MM.1S (cell line): ENCODE measurements at regions not wholly inside any gene's neighbourhood (a gene's known extent, or its start where the extent isn't known, plus 50 kb on each side); places are given as distances from the start of the nearest gene placed in this dataset.

Experiments
- DNase-seq: peaks from one replicate; pipeline ENCODE4 v3.0.0-alpha.2; 2015
- H2AFZ ChIP-seq: fragments of 300-600 bp; sonication (generic); 2 replicates; pipeline ENCODE4 v1.6.0; 2016; ENCODE audit warnings: antibody characterized with exemption, low read length
- H3F3A ChIP-seq: fragments of 300-600 bp; sonication (generic); 2 replicates; pipeline ENCODE4 v1.6.1; 2016; ENCODE audit warnings: mild to moderate bottlenecking, antibody characterized with exemption, low read length, moderate library complexity, mixed read lengths; ENCODE audit not compliant: insufficient read depth
- H3K27ac ChIP-seq: fragments of 300-600 bp; sonication (generic); 2 replicates; pipeline ENCODE4 v1.5.1; 2016; ENCODE audit warnings: mild to moderate bottlenecking, low read length
- H3K27me3 ChIP-seq: fragments of 300-600 bp; sonication (generic); replicated peaks from 2 replicates; pipeline ENCODE4 v1.6.0; 2016; ENCODE audit warnings: low read length; ENCODE audit not compliant: insufficient read depth
- H3K36me3 ChIP-seq: fragments of 300-600 bp; sonication (generic); replicated peaks from 2 replicates; pipeline ENCODE4 v1.6.1; 2016; ENCODE audit warnings: mild to moderate bottlenecking, low read length, mixed read lengths; ENCODE audit not compliant: insufficient read depth
- H3K4me1 ChIP-seq: fragments of 300-600 bp; sonication (generic); 2 replicates; pipeline ENCODE4 v1.6.1; 2016; ENCODE audit warnings: low read length, mixed read lengths
- H3K4me2 ChIP-seq: fragments of 300-600 bp; sonication (generic); 2 replicates; pipeline ENCODE4 v1.6.0; 2016; ENCODE audit warnings: low read depth, low read length
- H3K4me3 ChIP-seq: fragments of 300-600 bp; sonication (generic); 2 replicates; pipeline ENCODE4 v1.5.1; 2016; ENCODE audit warnings: low read length, mixed read lengths
- H3K79me2 ChIP-seq: fragments of 300-600 bp; sonication (generic); 2 replicates; pipeline ENCODE4 v1.6.1; 2016; ENCODE audit warnings: mixed run types, low read length, mixed read lengths
- H3K9ac ChIP-seq: fragments of 300-600 bp; sonication (generic); 2 replicates; pipeline ENCODE4 v1.6.1; 2016; ENCODE audit warnings: low read length, mixed read lengths
- H3K9me2 ChIP-seq: fragments of 300-600 bp; sonication (generic); replicated peaks from 2 replicates; pipeline ENCODE4 v1.6.1; 2016; ENCODE audit warnings: mild to moderate bottlenecking, low read length, mixed read lengths; ENCODE audit not compliant: insufficient read depth
- H3K9me3 ChIP-seq: fragments of 300-600 bp; sonication (generic); replicated peaks from 2 replicates; pipeline ENCODE4 v1.6.1; 2016; ENCODE audit warnings: mild to moderate bottlenecking, low read length, mixed read lengths; ENCODE audit not compliant: insufficient read depth
- H4K20me1 ChIP-seq: fragments of 300-600 bp; sonication (generic); 2 replicates; pipeline ENCODE4 v1.6.1; 2016; ENCODE audit warnings: mild to moderate bottlenecking, low read length, moderate library complexity, mixed read lengths; ENCODE audit not compliant: insufficient read depth
- CTCF ChIP-seq: fragments of 300-600 bp; sonication (generic); IDR thresholded peaks from 2 replicates; pipeline ENCODE4 v1.5.1; 2016; ENCODE audit warnings: antibody characterized with exemption, low read length, mixed read lengths
- EZH2 ChIP-seq: fragments of 300-600 bp; sonication (generic); optimal IDR thresholded peaks from 2 replicates; pipeline ENCODE3; 2017; ENCODE audit warnings: low read depth, mild to moderate bottlenecking, antibody characterized with exemption, low read length, mixed read lengths
- EZH2phosphoT487 ChIP-seq: fragments of 300-600 bp; sonication (generic); IDR thresholded peaks from 2 replicates; pipeline ENCODE4 v1.6.1; 2018; ENCODE audit warnings: antibody characterized with exemption, low read length

GRCh38 chr12:130029151-130029550, 125.3 kb upstream of the TMEM132D start:
- Histone ChIP-seq H3K36me3 (no peaks in the 10 kb centered on the region), H3K9me3 (no peaks in the 10 kb centered on the region), H3K9ac (no peak overlapping the region), H3K4me2 (no peak overlapping the region), H3K27me3 (no peaks in the 10 kb centered on the region), H3K27ac (no peak overlapping the region), H3K79me2 (no peaks in the 10 kb centered on the region), H4K20me1 (no peaks in the 10 kb centered on the region), H3K9me2 (no peaks in the 10 kb centered on the region), H2AFZ (no peak overlapping the region), H3F3A (no peaks in the 10 kb centered on the region), H3K4me3 (no peak overlapping the region), H3K4me1 (no peaks in the 10 kb centered on the region)
- DNase-seq: no peak
- TF ChIP-seq EZH2 (no peak), CTCF (no peak), EZH2phosphoT487 (no peak)

GRCh38 chr12:130031041-130031440, 127.2 kb upstream of the TMEM132D start:
- H3K9ac ChIP-seq: no peak overlapping the region
- no peak overlapping the region for H3K4me3 ChIP-seq
- no peaks in the 10 kb centered on the region for H3K27me3 ChIP-seq
- H3K79me2 ChIP-seq: no peaks in the 10 kb centered on the region
- TF ChIP-seq CTCF (no peak), EZH2phosphoT487 (no peak), EZH2 (no peak)
- H2AFZ ChIP-seq: no peak overlapping the region
- H3K9me3 ChIP-seq: no peaks in the 10 kb centered on the region
- no peaks in the 10 kb centered on the region for H3K4me1 ChIP-seq
- no peak overlapping the region for H3K27ac ChIP-seq
- H3K36me3 ChIP-seq: no peaks in the 10 kb centered on the region
- no peaks in the 10 kb centered on the region for H3K9me2 ChIP-seq
- no peak overlapping the region for H3K4me2 ChIP-seq
- DNase-seq: no peak
- H4K20me1 ChIP-seq: no peaks in the 10 kb centered on the region
- H3F3A ChIP-seq: no peaks in the 10 kb centered on the region

DNA sequence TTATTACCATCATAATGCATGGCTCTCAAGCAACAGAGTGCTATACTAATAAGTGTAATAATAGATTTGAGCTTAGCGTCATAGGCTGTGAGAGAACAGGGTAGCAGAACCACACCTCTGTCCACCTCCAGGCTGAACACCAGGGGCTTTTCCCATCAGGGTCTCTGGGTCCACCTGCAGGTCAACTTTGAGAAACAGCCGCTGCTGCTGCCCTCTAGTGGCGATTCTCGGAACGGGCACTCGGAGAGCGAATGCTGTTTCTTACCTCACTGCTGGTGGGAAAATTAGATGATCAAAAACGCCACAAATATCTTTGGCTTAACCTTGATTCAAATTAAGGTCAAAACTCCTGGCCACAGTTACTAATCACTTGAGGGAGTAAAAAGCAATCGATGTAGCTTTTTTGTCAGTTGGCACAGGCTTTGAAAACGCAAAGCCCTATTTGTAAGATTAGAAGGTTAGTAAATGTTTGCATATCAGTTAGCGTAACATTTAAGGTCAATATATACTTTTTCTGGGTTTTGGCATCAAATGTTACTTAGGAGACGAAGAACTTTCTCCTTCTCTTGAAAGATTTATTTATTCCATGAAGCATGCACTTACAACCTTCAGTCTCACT, 127.9 kb upstream of the TMEM132D start:
- Histone ChIP-seq H3K9me2 (no peaks in the 10 kb centered on the region), H3K4me2 (no peak overlapping the region), H3K4me3 (no peak overlapping the region), H3K79me2 (no peaks in the 10 kb centered on the region), H3F3A (no peaks in the 10 kb centered on the region), H3K9ac (no peak overlapping the region), H2AFZ (no peak overlapping the region), H3K36me3 (no peaks in the 10 kb centered on the region), H3K27ac (no peak overlapping the region), H3K4me1 (no peaks in the 10 kb centered on the region), H4K20me1 (no peaks in the 10 kb centered on the region), H3K27me3 (no peaks in the 10 kb centered on the region), H3K9me3 (no peaks in the 10 kb centered on the region)
- peak; percentile 19 for DNase-seq
- TF ChIP-seq CTCF (peak; percentile 72), EZH2 (no peak), EZH2phosphoT487 (no peak)
